Vagina (tissue), 2 donors: ENCODE measurements at regions not wholly inside any gene's neighbourhood (a gene's known extent, or its start where the extent isn't known, plus 50 kb on each side); places are given as distances from the start of the nearest gene placed in this dataset.

Source experiments
- CTCF ChIP-seq, 3 experiments: fragments of 450-650 bp in 2 of 3; fragments of 200-600 bp in 1 of 3; sonication (generic) in 1 of 3; IDR thresholded peaks; one replicate each; pipeline ENCODE4 v1.5.1; 2017 to 2019; ENCODE audit warnings: antibody characterized with exemption in 3 of 3, mild to moderate bottlenecking in 2 of 3, moderate library complexity in 2 of 3
- POLR2A ChIP-seq, 2 donors: fragments of 450-650 bp; IDR thresholded peaks; one replicate each; pipeline ENCODE4 v1.6.1; 2017; ENCODE audit warnings: antibody characterized with exemption in 2 of 2, mild to moderate bottlenecking in 2 of 2, moderate library complexity in 2 of 2
- POLR2AphosphoS5 ChIP-seq, 2 donors: sonication (generic); formaldehyde crosslinking; IDR thresholded peaks; one replicate each; pipeline ENCODE4 v1.9.0; 2017; ENCODE audit warnings: antibody characterized with exemption in 2 of 2, mild to moderate bottlenecking in 2 of 2, low read depth in 1 of 2; ENCODE audit not compliant: insufficient read depth in 1 of 2

- TF ChIP-seq CTCF (IDR thresholded peaks at IDR 0.05) (no peak), POLR2A (IDR thresholded peaks at IDR 0.05) (no peak), POLR2AphosphoS5 (IDR thresholded peaks at IDR 0.05; ENCODE audit: insufficient read depth in 1 of 2, low read depth in 1 of 2) (no peak)
Observed at GRCh38 chr20:1779567-1779966, 115.6 kb upstream of the SIRPA start.
